H7 (cell line): ENCODE measurements at regions not wholly inside any gene's neighbourhood (a gene's known extent, or its start where the extent isn't known, plus 50 kb on each side); places are given as distances from the start of the nearest gene placed in this dataset.
A peak's percentile ranks its signal among the peaks of the same experiment; 100 is the strongest.

Experiments
- DNase-seq: peaks from one replicate; pipeline ENCODE4 v3.0.0; 2012
- H3K27me3 ChIP-seq: 2 replicates; pipeline ENCODE4 v1.6.0; 2011; ENCODE audit warnings: mild to moderate bottlenecking, low read length; ENCODE audit not compliant: control insufficient read depth, insufficient read depth
- H3K36me3 ChIP-seq: replicated peaks from 2 replicates; pipeline ENCODE4 v1.5.1; 2011; ENCODE audit warnings: low read length; ENCODE audit not compliant: control insufficient read depth, insufficient read depth
- H3K4me3 ChIP-seq: 2 replicates; pipeline ENCODE4 v1.5.1; 2011; ENCODE audit warnings: low read depth, mild to moderate bottlenecking, control low read depth, low read length, moderate library complexity; ENCODE audit not compliant: insufficient read depth

DNA sequence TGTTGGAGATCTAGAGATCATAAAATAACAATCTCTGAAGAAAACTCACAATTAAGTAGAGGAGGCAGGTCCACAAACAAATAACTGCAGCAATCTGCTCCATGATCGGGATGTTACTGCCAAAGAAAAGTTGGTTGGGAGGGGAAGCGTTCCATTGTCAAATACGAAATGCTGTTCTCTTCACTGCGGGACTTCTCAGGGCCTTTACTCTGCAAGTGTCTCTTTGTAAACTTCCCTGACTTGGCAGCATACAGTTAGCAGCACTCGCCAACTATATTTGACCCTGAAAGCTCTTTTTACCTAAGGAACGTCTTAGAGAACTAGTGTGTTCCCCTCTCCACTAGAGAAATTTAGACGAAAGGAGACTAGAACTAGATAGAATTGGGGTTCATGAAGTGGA is 780.7 kb upstream of the TBX3 start:
- H3K27me3 ChIP-seq, result no peaks in the 10 kb centered on the region
- H3K36me3 ChIP-seq, result no peaks in the 10 kb centered on the region
- no peak for DNase-seq
- H3K4me3 ChIP-seq, result no peak overlapping the region

DNA sequence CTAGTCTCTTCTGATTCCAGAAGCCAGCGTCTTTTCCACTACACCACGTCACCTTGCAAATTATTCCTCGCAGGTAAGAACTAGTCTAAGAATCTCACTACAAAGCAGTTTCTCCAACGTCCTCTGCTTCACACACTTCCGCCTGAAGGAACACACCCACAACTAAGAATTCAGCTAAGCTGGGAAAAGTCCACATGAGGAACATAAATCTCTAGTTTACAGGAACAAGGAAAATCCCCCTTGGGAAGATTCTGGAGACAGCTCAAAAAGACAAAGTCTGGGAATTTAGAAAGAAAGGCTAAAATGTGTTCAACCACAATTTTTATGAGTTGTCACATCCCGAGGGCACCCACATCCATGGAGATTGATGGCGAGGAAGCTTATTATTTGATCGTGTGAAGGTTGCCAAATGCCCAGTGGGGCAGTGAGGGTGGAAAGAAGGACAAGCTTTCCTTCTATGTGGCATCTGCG is 780.2 kb upstream of the TBX3 start:
- Histone ChIP-seq H3K27me3 (no peaks in the 10 kb centered on the region), H3K36me3 (no peaks in the 10 kb centered on the region), H3K4me3 (no peak overlapping the region)
- no peak for DNase-seq

DNA sequence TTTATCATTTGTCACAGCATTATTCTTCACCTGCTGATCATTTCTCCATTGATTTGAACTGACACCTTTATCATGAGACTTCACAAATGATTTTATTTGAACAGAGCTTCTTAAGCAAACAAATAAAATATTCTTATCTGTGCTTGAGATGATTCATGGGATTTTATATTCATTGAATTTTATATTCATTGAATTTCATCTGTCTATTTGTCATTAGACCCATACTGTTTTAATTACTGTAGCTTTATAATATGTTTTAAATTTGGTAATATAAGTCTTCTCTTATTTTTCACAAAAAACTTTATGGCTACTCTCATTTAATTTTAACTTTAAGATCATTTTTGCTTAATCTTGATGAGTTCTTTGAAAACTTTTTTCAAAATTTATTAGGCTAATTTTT is 777.4 kb upstream of the TBX3 start:
- DNase-seq, result no peak
- no peak overlapping the region for H3K4me3 ChIP-seq
- H3K27me3 ChIP-seq, result no peaks in the 10 kb centered on the region
- H3K36me3 ChIP-seq, result no peaks in the 10 kb centered on the region

DNA sequence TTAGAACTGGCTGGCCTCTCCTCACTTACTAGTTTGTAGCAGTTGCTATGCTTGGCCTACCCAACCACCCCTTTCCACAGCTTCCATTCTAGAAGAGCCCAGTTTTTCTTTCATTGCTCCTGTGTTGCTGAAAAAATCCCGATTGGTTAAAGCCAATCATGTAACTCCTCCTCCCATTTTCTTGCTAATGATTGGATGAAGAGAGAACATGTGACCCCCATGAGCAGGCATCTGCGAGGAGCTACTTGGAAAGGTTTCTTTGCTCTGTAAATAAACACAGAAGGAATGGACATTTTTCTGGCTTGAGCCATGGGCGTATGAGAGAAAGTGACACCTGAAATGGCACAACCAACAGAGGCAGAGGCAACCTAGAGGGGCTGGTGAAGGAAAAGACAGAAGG is 773.8 kb upstream of the TBX3 start:
- H3K27me3 ChIP-seq, result no peaks in the 10 kb centered on the region
- no peaks in the 10 kb centered on the region for H3K36me3 ChIP-seq
- no peak overlapping the region for H3K4me3 ChIP-seq
- DNase-seq, result peak; percentile 22

DNA sequence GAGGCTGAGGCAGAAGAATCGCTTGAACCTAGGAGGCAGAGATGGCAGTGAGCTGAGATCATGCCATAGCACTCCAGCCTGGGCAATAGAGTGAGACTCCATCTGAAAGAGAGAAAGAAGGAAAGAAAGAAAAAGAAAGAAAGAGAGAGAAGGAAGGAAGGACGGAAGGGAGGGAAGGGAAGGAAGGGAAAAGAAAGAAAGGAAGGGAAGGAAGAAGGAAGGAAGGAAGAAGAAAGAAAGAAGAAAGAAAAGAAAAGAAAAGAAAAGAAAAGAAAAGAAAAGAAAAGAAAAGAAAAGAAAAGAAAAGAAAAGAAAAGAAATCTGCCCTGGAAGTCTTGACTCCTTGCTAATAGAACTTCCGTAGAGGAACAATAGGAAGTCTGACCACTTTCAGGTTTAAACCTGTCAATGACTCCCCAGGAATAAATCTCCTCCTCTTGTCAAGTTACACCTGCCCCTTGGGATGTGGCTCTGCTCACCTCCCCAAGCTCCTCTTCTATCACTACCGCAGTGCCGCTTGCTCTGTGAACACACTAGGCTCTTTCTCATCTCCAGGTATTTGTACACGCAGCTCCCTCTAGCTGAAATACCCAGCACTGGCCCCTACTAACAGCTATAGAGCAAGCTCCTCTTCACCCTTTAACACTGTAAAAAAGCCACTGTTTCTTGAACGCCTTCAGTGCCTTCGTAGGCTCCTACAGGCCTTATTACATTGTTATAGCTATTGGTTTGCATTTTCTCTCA is 773.1 kb upstream of the TBX3 start:
- Histone ChIP-seq H3K27me3 (peaks cover 3% of the 10 kb centered on the region), H3K4me3 (no peak overlapping the region), H3K36me3 (no peaks in the 10 kb centered on the region)
- DNase-seq, result peak; percentile 72

DNA sequence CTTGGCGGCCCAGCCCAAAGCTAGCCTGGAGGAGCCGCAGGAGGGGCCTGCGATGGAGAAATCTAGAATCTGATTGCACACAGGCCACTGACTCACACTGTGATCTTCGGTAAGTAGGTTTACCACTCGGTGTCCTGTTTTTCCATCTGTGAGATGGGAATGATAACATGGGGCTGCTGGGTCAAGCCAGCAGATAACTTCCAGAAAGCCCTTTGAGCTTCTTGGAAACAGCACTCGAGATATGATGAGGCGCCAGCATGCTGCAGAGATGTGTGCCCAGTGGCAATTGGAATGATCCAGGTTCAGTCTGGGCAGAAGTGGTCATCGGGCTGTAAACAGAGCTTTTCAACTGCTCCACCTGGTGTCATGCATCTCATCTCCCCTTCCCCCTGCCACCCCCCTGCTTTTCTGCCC is 771.3 kb upstream of the TBX3 start:
- DNase-seq, result peak; percentile 45
- Histone ChIP-seq H3K36me3 (no peaks in the 10 kb centered on the region), H3K27me3 (peaks cover 12% of the 10 kb centered on the region), H3K4me3 (no peak overlapping the region)

DNA sequence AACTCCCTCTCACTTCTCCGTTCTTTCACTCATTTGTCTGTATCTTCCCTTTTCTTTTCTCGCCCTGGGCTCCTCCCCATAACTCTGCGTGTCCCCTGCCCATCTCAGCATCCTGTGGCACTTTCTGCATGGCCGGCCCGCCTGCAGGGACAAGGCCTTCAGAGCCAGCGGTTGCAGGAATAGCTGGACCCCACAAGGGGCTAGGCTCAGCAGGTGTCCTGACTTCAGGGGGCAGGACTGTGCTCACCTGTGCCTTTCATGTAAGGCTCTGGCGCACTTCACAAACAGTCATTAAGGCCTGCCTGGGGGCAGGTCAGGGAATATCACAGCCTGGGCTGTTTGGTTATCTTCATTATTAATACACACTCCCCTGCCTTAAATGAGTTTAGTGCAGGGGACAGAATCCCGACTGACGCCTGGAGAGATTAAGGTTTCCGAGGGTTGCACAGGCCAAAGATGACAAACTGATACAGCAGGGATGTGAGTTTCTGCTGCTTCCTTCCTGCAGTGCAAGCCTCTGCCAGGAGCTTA is 768.8 kb upstream of the TBX3 start:
- Histone ChIP-seq H3K27me3 (peaks cover 12% of the 10 kb centered on the region), H3K36me3 (no peaks in the 10 kb centered on the region), H3K4me3 (no peak overlapping the region; the same call in 1 of the 2 replicates)
- no peak for DNase-seq

DNA sequence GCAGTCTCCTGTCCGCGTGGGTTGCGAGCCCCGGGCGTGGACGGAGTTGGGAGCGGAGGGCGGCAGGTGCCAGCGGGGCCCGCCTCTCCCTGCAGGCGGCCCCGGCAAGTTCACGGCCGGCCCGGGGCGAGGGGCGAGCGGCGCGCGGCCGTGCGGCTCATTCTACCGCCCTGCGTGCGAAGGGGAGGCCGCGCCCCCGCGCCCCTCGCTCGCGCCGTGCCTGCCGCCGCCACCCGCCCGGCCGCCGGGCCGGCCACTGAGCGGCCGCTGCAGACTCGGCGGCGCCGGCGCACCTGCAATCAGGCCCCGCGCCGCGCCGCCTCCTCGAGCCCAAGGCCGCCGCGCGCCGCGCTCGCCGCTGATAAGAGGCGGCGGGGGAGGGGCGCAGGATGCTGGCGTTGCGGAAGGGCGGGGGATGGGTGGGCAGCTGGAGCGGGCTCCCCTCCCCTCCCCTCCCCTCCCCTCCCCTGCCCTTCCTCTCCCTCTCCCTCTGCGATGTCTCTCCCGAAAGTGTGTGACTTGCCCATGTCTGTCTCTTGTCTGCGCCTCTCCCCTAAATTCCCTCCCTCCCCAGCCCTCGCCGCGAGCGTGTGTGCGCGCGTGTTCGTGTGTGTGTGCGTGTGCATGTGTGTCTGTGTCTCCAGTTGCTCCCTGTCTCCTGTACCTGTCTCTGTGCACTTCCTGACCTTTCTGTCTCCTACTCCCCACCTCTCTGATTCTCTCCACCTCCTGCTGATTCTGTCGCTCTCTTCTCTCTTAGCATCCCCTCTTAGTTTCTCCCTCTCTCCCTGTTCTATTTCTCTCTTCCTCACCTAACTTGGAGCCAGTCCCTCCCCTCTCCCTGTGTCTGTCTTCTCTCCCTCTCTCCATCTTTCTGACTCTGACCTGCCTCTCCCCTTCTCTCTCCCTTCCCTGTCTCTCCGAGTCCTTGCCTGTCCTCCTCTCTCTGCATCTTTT is 768.1 kb upstream of the TBX3 start:
- peaks cover 12% of the 10 kb centered on the region for H3K27me3 ChIP-seq
- peak; percentile 90 for DNase-seq
- H3K36me3 ChIP-seq, result no peaks in the 10 kb centered on the region
- peak overlapping the region; percentile 48 for H3K4me3 ChIP-seq

DNA sequence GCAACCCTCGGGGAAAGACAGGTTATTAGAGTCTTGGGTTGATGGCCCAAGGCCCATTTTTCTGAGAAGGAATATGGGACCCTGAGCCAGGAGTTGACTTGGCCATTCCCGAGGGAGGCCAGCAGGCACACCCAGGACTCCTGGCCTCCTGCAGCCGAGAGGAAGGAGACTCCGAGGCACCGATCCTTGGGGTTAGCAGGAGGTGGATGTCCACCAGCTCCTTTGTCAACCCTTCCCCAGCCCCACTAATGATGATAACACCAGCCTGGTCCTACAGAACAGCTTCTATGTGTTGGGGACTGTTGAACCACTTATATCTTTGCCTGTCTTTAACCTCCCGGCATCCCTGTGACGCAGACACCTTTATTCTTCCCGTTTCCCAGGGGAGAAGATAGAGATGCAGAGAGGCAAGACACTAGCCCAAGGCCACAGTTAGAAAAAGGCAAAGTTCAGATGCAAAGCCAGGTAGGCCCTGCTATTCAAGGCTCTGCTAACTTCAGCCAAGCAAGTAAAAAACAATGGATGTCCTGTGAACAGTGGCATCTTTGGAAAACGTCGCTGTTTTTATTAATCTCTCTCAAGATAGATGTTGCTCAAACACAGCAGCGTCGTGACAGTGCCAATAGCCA is 767.3 kb upstream of the TBX3 start:
- Histone ChIP-seq H3K4me3 (peak overlapping the region; percentile 15; the same call in 1 of the 2 replicates), H3K36me3 (no peaks in the 10 kb centered on the region), H3K27me3 (peaks cover 12% of the 10 kb centered on the region)
- peak; percentile 17 for DNase-seq

DNA sequence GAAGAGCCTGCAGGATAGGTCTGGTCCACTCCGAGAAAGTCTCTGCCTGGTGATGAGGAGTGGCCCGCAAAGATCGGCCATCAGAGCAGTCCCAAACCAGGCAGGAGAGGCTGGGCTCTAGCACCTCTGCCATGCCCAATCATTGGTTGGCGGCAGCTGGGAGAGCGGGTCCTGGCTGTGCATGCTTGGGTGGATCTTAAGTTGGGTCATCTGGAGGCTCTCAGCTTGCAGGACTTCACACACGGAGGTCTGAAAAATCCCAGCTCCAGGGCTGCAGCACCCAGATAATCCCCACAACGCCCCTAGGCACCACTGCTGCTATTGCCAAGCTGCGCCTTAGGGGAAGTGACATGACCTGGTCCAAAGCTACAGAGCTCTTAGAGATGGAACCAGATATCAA is 766.7 kb upstream of the TBX3 start:
- Histone ChIP-seq H3K4me3 (no peak overlapping the region), H3K27me3 (peaks cover 12% of the 10 kb centered on the region), H3K36me3 (no peaks in the 10 kb centered on the region)
- no peak for DNase-seq

DNA sequence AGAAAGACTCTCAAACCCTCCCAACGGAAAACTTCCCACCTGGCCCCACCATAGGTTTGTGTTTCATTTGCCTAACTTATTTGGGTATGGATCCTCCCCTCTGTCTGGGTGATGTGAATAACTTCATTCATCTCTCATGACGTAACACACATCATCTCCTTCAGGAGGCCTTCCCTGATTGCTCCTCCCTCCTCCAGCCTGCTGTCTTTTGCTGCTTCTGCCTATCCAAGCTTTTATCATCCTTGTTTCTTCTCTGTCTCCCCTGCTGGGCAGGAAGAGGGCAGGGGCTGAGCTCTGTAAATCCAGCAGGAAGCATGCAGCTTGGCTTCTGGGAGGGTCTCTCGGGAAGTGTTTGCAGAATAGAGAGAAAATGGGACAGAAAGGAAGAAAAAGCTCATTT is 766.0 kb upstream of the TBX3 start:
- no peaks in the 10 kb centered on the region for H3K36me3 ChIP-seq
- no peak overlapping the region for H3K4me3 ChIP-seq
- peaks cover 12% of the 10 kb centered on the region for H3K27me3 ChIP-seq
- peak; percentile 22 for DNase-seq

DNA sequence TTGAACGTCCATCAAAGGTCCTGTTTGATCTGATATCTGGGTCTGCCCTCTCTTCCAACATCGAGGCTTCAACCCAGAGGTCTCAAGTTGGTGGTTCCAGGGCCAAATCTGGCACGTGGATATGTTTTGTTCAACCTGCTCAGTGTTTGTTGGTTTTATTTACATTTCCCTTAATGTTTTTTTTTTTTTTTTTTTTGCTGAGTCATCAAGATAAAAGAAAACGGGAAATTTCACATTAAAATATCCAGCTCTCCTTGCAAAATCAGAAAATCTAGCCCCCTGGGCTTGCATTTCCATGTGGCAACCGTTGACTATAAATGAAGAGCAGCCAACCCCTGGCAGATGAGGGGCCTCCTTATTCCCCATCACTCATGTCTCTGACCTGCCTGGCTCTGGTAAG is 765.6 kb upstream of the TBX3 start:
- no peaks in the 10 kb centered on the region for H3K36me3 ChIP-seq
- peaks cover 12% of the 10 kb centered on the region for H3K27me3 ChIP-seq
- H3K4me3 ChIP-seq, result no peak overlapping the region
- no peak for DNase-seq

DNA sequence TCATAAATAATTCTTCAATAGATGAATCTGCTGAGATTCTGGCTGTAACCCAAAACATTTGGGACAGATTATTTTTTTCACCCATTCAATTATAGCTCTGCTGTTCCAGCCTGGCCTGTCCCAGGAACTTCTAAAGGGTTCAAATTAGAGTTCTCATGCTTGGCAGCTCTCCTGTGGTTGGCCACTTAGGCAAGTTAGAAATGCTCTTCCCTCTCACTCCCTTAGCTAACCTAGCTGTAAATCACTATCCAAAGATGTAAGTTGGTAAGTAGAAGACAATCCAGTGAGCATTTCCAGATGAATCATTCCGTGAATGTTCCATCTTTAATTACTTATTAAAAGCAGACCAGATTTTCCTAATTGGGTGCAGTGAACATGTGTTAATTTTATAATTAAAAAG is 760.4 kb upstream of the TBX3 start:
- Histone ChIP-seq H3K36me3 (no peaks in the 10 kb centered on the region), H3K27me3 (no peaks in the 10 kb centered on the region), H3K4me3 (no peak overlapping the region)
- no peak for DNase-seq

DNA sequence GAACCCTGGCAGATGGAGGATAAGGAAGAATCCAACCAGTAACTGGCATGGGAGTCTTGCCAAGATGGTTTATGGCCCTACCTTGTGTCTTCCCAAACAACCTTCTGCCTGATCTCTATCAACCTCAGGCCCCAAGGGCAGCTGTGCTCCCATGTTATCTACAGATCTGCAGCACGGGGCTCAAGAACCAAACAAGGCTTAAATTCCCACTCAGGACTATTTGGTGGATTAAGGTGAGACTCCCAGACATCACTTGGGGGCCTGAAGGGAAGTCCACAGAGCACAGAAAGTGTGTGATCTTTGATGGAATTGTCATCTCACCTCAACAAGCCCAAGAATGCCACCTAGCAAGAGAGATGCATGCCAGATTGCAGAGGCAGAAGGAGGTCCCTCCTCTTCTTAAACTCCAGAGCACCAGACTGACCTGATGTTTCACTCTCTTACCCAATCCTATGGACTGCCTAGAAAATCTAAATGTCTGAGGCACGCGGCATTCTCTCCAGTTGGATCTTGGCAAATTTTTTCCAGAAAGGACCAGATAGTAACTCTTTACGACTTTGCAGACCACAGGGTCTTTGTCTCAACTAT is 759.5 kb upstream of the TBX3 start:
- DNase-seq, result no peak
- no peaks in the 10 kb centered on the region for H3K36me3 ChIP-seq
- H3K27me3 ChIP-seq, result no peaks in the 10 kb centered on the region
- H3K4me3 ChIP-seq, result no peak overlapping the region
